GM18505 (cell line): ENCODE measurements at regions not wholly inside any gene's neighbourhood (a gene's known extent, or its start where the extent isn't known, plus 50 kb on each side); places are given as distances from the start of the nearest gene placed in this dataset.

Experiments used
- ATAC-seq: cut with Tn5 transposase; IDR thresholded peaks from one replicate; pipeline ENCODE4 v1.9.1; 2021; ENCODE audit not compliant: unreplicated experiment
- POLR2A ChIP-seq: IDR thresholded peaks from 4 replicates; pipeline ENCODE4 v1.6.1; 2011; ENCODE audit warnings: borderline replicate concordance; ENCODE audit not compliant: insufficient read depth, insufficient read length; ENCODE audit errors: extremely low read depth

DNA sequence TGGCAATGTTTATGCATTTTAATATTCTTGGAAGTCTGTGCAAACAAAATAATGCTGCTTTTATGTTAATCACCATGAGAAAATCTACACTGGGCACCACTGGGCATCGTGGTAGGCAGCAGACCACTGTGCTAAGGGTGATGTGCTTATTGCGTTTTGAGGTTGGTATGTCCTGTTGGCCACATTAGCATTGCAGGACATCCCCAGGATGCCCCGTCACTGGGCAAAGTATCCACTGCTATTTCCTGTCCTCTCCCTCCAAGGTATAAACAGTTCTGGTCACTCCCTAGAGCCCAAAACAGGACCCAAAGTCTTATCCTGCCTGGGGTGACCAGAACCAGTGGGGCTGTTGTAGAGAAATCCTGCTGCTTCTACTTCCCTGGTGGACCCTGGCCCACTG, 284.2 kb upstream of the ROPN1 start:
- no peak for ATAC-seq
- no peak for TF ChIP-seq POLR2A

DNA sequence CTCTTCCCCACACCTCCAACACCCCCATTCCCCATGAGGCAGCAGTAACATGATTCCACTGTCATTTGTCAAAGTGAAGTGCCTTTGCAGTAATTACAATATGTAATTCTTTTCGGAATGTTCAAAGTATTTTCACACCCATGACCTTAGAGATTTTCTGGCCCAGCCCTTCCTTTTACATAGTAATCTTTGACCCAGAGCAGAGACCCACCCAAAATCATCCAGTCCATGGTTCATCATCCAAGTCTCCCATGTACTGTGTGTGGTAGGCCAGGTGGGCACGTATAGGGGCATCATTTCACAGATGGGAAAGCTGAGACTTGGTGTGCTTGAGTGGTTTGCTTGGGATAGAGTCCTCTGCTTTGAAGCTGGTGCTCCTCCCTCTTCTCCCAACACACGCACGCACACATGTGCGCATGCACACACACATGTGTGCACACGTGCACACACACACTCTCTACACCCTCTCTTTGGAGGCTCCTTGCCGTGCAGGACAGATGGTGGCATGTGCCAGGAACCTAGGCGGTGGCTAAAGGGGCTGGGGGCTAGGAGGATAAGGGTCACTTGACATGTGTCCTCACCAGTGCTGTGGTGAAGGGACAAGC, 284.7 kb upstream of the ROPN1 start:
- no peak for TF ChIP-seq POLR2A
- ATAC-seq = no peak

DNA sequence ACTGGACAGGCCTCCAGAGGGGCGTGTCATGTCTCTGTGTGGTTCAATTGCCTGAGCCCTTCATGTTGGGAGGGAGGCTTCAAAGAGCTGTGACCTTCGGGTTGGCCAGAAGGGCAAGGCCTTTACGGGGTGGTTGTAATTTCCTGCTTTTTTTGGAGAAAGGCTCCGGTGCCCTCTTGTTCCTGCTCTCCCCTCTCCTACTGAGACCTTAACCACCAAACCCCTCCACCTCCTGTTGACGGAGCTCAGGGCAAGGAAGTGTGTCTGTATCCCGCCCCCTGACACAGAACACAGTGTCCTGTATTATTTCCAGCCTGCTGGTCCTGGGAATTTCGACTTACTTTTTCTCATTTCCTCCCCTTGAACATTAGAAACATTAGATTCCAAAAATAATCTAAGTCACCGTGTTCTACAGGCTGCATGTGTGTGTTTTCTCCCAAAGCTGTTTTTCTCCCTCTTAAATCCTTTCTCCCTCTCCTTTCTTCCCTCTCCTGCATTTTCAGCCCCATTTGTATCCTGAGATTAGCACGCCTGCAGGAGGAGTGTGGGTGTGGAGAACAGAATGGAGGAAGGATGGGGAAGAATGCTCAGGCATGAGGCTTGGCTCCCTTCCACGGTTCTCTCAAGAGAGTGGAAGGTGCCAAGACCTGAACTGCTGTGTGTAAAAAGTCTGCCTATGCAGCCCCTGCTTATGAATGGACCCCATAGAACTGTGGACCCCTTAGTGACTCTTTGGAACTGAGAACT, 285.4 kb upstream of the ROPN1 start:
- ATAC-seq = no peak
- TF ChIP-seq POLR2A = no peak

DNA sequence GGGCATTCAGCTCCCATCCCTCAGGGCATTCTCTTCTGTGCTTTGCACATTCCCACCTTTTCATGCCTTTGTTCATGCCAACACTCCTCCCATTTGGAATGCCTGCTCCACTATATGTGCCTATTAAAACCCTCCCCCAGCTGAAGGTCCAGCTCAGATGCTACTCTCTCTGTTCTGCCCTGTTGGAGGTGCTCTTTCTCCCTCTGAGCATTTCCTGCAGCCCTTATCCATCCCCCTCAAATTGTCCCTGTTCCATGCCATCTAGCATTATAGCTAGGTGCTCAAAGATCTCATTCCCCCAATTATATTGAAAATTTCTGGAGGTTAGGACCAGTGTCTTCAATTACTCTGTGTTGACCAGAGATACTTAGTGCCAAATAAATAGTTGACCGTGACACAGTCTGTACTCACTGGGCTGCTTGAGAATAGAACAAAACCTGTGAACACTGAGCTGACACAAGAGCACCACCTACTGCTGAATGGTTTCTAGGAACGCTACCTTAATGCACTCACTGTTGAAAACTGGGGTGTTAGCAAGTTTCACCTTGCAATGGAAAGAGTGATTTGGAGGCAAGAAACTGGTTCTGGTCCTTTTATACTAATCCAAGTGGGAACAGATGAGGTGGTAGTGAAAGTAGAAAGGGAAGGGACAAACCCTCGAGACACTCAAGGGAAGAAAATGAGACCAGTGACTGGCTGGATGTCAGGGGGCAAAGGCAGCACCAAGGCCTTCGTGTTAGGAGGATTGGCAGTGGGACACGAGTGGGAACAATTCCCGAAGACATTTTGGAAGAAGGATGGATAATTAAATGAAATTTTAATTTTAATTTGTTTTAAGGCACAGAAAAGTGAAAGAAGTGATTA, 289.8 kb upstream of the ROPN1 start:
- no peak for ATAC-seq

DNA sequence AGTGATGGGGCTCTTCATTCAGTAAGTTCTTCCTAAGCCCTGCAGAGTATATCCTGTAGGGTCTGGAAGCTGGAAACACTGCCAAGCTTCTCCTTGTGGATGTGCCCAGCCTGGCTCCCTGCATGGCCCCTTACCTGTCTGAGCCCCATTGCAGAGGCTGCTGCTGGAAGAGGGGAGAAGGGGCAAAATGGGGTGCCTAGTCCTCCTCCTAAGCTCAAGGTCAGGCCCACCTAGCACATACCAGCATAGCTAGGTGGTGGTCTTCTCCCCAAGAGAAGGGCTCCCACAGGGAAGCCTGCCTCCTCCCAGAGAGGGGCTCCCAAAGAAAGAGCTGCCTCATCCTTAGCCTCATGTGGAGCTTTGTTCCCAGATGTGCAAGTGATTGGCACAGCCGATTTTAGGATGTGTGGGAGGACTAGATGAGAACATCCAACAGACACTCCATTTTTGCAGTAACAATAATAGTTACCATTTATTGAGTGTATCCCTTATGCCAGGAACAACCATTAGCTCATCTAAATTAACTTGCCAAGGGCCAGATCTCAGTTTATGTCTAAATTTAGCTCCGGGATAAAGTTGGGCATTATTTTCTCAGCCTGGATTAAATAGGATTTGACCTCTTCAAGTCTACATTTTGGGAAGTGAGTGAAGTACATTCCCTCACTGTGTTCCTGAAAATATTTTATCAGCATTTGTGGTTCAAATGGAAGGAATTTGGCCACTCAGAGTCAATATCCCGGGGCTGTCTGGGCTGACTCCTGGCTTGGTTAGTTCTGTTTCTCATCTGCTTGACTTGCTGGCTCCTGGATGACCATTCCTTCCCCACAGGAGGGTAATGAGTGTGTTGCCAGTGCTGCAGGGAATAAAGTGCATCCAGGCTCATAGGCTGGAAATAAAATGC, 291.1 kb upstream of the ROPN1 start:
- no peak for ATAC-seq
- TF ChIP-seq POLR2A = no peak

More for the DNA sequence above, 289.8 kb upstream of the ROPN1 start:
- no peak for TF ChIP-seq POLR2A

DNA sequence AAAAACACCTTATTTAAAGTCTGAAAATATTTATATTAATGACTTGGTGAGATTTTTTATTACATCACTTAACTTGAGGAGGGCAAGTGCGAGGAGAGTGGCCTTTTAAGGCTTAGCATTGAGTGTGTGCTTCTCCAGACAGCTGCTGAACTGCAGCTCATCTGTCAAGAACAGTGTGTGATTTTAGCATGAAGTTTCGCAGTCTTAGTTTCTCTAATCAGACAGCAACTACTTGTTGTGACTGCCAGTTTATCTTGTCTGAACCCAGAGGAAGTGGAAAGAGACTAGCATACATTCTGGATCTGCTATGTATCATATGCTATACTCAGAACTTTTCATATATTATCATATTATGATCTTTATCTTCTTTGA, 291.7 kb upstream of the ROPN1 start:
- no peak for ATAC-seq

DNA sequence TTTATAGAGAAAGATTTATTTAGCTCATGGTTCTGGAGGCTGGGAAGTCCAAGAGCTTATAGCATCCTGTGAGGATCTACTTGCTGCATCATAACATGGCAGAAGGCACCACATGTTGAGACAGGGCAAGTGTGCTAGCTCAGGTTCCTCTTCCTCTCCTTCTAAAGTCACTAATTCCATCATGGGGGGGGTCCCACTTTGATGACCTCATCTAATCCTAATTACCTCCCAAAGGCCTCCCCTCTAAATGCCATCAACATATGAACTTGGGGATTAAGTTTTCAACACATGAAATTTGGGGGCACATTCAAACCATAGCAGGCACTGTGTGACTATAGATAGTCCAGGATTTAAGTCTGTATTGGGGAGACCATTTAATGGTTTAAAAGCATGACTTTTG, 297.1 kb upstream of the ROPN1 start:
- TF ChIP-seq POLR2A = no peak
- ATAC-seq = no peak

More for the DNA sequence above, 291.7 kb upstream of the ROPN1 start:
- TF ChIP-seq POLR2A = no peak

DNA sequence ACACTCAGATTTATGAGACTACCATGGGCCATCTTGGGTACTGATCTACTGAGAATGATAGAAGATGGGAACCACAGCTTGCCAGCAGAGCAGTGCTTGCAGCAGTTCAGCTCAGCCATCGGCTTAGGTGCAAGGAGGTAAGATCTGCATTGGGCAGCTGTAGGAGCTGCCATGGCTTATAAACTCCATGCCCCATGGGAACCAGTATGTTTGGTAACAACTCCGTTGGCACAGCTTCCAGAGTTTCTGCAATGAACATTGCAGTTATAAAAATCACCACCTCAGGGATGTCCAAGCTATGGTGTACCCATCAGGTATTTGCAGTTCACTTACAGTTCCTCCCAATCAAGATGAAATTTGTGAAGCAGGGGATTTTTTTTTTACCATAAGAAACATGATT, 299.1 kb upstream of the ROPN1 start:
- no peak for TF ChIP-seq POLR2A
- ATAC-seq = no peak

DNA sequence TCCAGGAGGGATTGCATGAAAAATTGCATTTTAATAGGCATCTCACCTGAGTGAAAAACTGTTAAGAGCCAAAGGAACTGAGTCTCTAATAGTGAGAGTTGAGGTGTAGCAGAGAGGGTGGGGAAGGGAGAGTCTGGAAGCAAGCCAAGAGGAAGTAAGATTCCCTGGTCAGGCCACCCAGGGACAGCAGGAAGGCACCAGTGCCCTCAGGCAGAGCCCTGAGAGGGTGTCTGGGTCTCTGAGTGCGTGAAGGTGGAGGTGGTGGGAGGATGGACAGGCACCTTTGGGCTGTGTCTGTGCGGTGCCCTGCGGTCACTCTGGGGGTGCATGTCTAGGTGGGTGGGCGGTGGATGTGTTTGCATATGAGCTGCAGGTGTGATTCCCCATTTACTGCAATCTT, 300.4 kb upstream of the ROPN1 start:
- no peak for ATAC-seq
- no peak for TF ChIP-seq POLR2A

DNA sequence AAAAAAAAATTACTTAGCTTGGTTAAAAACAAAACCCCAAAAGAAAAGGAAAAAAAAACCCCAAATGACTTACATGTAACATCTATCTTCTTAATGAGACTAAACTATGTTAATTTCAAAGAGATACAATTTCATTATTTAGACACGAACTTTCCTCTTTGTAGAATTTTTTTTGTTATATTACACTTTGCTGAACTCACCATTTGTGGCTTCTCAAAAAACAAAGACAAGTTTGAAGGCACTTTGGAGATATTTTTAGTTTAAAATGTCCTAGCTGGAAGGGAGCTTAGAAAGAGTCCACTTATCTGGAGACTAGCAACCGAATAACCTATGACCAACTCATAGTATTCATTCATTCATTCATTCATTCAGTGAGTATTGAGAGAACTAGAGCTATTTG, 301.7 kb upstream of the ROPN1 start:
- ATAC-seq = no peak
- TF ChIP-seq POLR2A = no peak

DNA sequence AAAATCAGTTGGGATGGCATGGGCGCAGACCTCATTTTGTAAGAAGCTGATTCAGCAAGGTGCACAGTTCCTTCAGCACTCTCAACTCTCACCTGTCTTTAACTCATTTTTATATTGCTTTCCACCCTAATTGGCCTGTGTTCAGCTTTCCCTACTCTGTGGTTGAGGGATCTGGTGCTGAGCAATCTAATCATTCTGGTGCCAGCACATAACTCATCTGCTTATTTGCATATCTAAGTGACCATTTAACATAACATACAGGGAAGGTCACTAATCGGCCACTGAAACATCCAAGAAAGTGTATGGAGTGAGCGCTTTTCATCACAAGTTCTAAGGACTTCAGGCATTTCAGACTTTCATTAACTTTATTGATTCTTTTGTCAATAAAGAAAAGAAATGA, 303.4 kb upstream of the ROPN1 start:
- no peak for TF ChIP-seq POLR2A
- ATAC-seq = no peak

DNA sequence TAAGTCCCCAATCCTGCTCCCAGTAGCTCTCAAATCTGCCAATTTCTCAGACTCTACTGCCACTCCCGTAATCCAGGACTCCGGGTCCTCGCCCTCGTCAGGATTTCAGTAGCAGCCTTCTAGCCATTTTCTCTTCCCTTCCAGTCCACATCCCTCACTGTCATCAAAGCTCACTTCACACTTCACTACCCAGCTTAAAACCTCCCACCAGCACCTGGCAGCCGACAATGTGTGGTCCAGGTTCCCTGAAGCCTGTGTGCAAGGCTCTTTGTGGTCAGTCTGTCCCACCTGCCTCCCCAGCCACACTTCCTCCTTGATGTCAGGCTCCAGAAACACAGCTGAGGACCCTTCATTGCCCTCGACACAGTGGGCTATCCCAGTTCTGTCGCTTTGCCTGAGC, 304.5 kb upstream of the ROPN1 start:
- TF ChIP-seq POLR2A = no peak
- no peak for ATAC-seq
